ENCODE measurements at regions not wholly inside any gene's neighbourhood (a gene's known extent, or its start where the extent isn't known, plus 50 kb on each side); places are given as distances from the start of the nearest gene placed in this dataset.

- no peak for DNase-seq
These were observed 184.0 kb upstream of the ADAMTS9 start for GRCh38 chr3:64871834-64872249.

- DNase-seq, result no peak
These were observed 183.3 kb upstream of the ADAMTS9 start for GRCh38 chr3:64870876-64871646.

GRCh38 chr3:64867224-64867623 is 179.4 kb upstream of the ADAMTS9 start:
- no peak for DNase-seq

- DNase-seq, result no peak
These were observed 178.2 kb upstream of the ADAMTS9 start for GRCh38 chr3:64865839-64866570.

GRCh38 chr3:64863226-64864212 is 175.7 kb upstream of the ADAMTS9 start:
- no peak for DNase-seq

- no peak for DNase-seq
These were observed 173.9 kb upstream of the ADAMTS9 start for GRCh38 chr3:64861684-64862083.

- no peak for DNase-seq
These were observed 172.7 kb upstream of the ADAMTS9 start for GRCh38 chr3:64860536-64860870.

GRCh38 chr3:64859625-64860535 is 172.1 kb upstream of the ADAMTS9 start:
- no peak for DNase-seq

- DNase-seq, result no peak
These were observed 169.2 kb upstream of the ADAMTS9 start for GRCh38 chr3:64856977-64857516.

- peak; percentile 55 for DNase-seq
These were observed 168.3 kb upstream of the ADAMTS9 start for GRCh38 chr3:64856106-64856505.

- no peak for DNase-seq
These were observed 165.7 kb upstream of the ADAMTS9 start for GRCh38 chr3:64853456-64853855.

- no peak for DNase-seq
These were observed 164.9 kb upstream of the ADAMTS9 start for GRCh38 chr3:64852738-64853137.

GRCh38 chr3:64848822-64849221 is 161.0 kb upstream of the ADAMTS9 start:
- DNase-seq, result no peak

- no peak for DNase-seq
These were observed 160.5 kb upstream of the ADAMTS9 start for GRCh38 chr3:64848127-64848800.

- no peak for DNase-seq
These were observed 156.8 kb upstream of the ADAMTS9 start for GRCh38 chr3:64844558-64844957.

GRCh38 chr3:64837986-64838735 is 150.4 kb upstream of the ADAMTS9 start:
- no peak for DNase-seq

GRCh38 chr3:64837126-64837738 is 149.4 kb upstream of the ADAMTS9 start:
- DNase-seq, result no peak

- DNase-seq, result no peak
These were observed 148.3 kb upstream of the ADAMTS9 start for GRCh38 chr3:64836097-64836496.

- no peak for DNase-seq
These were observed 144.3 kb upstream of the ADAMTS9 start for GRCh38 chr3:64832098-64832497.

- DNase-seq, result no peak
These were observed 142.9 kb upstream of the ADAMTS9 start for GRCh38 chr3:64830681-64831080.

Measured in NCI-H187 treated with DMSO at 0.1 percent for 48 hours (cell line).